NB4 (cell line): ENCODE measurements at regions not wholly inside any gene's neighbourhood (a gene's known extent, or its start where the extent isn't known, plus 50 kb on each side); places are given as distances from the start of the nearest gene placed in this dataset.

Source experiments
- POLR2A ChIP-seq: IDR thresholded peaks from 2 replicates; pipeline ENCODE4 v1.6.1; 2011; ENCODE audit warnings: mild to moderate bottlenecking; ENCODE audit not compliant: insufficient read length; ENCODE audit errors: extremely low read depth
- TF ChIP-seq, protein P1 (sequence below): IDR thresholded peaks from one replicate; pipeline ENCODE4 v1.5.1; 2012; ENCODE audit warnings: low read depth, low read length

DNA sequence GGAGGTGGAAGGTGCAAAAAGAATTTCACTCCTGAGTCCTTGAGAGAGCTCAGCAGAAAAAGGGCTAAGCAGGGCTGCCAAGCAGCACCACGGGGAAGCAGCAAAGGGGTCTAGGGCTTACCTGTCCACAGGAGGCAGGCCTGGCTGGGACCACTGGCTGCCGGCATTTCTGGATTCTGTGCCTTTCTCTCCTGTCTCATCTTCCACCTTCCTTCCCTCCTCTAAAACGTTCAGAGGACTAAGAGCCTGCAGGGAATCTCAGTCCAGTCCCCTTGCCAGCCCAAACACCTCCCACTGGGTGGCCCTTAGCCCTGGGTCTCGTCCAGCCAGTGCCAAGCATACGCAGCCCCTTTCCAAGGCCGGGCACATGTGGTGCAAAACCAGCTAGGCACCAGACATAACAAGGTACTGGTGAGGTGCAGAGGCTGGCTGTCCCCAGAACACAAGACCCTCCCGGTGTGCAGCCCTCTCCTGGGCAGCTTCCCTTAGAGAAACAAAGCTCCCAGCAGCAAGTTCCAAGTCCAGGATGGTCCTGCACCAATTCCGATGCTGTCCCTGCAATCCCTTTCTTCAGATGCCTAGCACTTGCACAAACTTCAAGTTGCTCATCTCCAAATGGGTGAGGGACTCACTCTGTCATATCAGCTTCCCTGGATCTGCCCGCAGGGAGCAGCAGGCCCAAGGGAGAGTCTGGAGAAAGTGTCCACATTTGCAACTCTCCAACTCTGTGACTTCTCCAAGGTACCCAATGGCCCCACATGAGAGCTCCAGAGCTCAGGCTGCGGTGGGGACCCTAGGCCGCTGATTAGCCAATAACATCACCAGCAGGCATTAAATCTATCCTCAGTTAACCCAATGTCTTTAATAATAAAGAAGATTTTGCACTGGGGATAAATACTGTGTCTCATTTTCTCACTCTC lies 126.3 kb downstream of the C5orf15 start:
- TF ChIP-seq, protein P1, sequence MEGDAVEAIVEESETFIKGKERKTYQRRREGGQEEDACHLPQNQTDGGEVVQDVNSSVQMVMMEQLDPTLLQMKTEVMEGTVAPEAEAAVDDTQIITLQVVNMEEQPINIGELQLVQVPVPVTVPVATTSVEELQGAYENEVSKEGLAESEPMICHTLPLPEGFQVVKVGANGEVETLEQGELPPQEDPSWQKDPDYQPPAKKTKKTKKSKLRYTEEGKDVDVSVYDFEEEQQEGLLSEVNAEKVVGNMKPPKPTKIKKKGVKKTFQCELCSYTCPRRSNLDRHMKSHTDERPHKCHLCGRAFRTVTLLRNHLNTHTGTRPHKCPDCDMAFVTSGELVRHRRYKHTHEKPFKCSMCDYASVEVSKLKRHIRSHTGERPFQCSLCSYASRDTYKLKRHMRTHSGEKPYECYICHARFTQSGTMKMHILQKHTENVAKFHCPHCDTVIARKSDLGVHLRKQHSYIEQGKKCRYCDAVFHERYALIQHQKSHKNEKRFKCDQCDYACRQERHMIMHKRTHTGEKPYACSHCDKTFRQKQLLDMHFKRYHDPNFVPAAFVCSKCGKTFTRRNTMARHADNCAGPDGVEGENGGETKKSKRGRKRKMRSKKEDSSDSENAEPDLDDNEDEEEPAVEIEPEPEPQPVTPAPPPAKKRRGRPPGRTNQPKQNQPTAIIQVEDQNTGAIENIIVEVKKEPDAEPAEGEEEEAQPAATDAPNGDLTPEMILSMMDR = no peak
- TF ChIP-seq POLR2A = no peak
